Body of pancreas (tissue), 4 donors: ENCODE measurements at regions not wholly inside any gene's neighbourhood (a gene's known extent, or its start where the extent isn't known, plus 50 kb on each side); places are given as distances from the start of the nearest gene placed in this dataset.

Experiments
- ATAC-seq: fragments of 150-250 bp; one replicate; pipeline ENCODE4 v1.9.1; 2016
- DNase-seq, 4 donors: peaks; one replicate each; pipeline ENCODE4 v3.0.0-alpha.2; 2019
- H3K27ac ChIP-seq, 4 donors: fragments of 200-600 bp; sonication (generic); 1 replicate in 3 of 4; 2 replicates in 1 of 4; pipeline versions ENCODE4 v1.5.1 to v1.6.1; 2016 to 2019; ENCODE audit warnings: mild to moderate bottlenecking in 1 of 4, mixed read lengths in 1 of 4, moderate library complexity in 1 of 4
- H3K27me3 ChIP-seq, 2 donors: fragments of 200-600 bp; sonication (generic); one replicate each; pipeline ENCODE4 v1.6.0; 2016; ENCODE audit warnings: mild to moderate bottlenecking in 1 of 2
- H3K36me3 ChIP-seq, 2 donors: fragments of 200-600 bp; sonication (generic); replicated peaks in 1 of 2; 2 replicates each; pipeline ENCODE4 v1.5.1; 2016; ENCODE audit warnings: low read depth in 2 of 2; ENCODE audit not compliant: insufficient read depth in 1 of 2
- H3K4me1 ChIP-seq: fragments of 200-600 bp; sonication (generic); one replicate; pipeline ENCODE4 v1.6.0; 2016
- H3K4me3 ChIP-seq, 2 donors: fragments of 200-600 bp; sonication (generic); 1 replicate in 1 of 2; 2 replicates in 1 of 2; pipeline ENCODE4 v1.5.1; 2016 to 2019
- H3K9me3 ChIP-seq, 3 donors: fragments of 200-600 bp; sonication (generic); 1 replicate in 2 of 3; 2 replicates in 1 of 3; pipeline ENCODE4 v1.5.1; 2016
- CTCF ChIP-seq, 7 experiments: fragments of 450-650 bp in 4 of 7; fragments of 200-600 bp in 3 of 7; sonication (generic) in 3 of 7; IDR thresholded peaks; one replicate each; pipeline ENCODE4 v1.5.1; 2016 to 2019; ENCODE audit warnings: antibody characterized with exemption in 7 of 7
- POLR2A ChIP-seq, 3 donors: fragments of 450-650 bp; IDR thresholded peaks; one replicate each; pipeline ENCODE4 v1.6.1; 2016; ENCODE audit warnings: antibody characterized with exemption in 3 of 3, mild to moderate bottlenecking in 2 of 3
- WGBS, 2 donors: methylation state at CpG; one replicate each; pipeline ENCODE4 v1.1.5; 2017; 5-methylcytosine and 5-hydroxymethylcytosine counted together
- intact Hi-C: fragments of 100-400 bp; cut with DNase I; formaldehyde crosslinking; loops from one replicate; pipeline ENCODE4 v1.15.1; 2023

GRCh38 chr17:34011599-34011998, 243.5 kb upstream of the CCL2 start:
- ATAC-seq (no peak), DNase-seq (no peak)
- no peak overlapping the region for H3K27ac ChIP-seq
- intact Hi-C loops = no loop called here
- H3K9me3 ChIP-seq = no peaks in the 10 kb centered on the region
- no peaks in the 10 kb centered on the region for H3K27me3 ChIP-seq
- no peak overlapping the region for H3K4me3 ChIP-seq
- 69 to 83% methylated on average over 3 of the region's 3 CpGs for WGBS, 2 donors
- no peak for TF ChIP-seq POLR2A (IDR thresholded peaks at IDR 0.05)
- TF ChIP-seq CTCF (IDR thresholded peaks at IDR 0.05) = no peak
- no peaks in the 10 kb centered on the region for H3K36me3 ChIP-seq
- no peaks in the 10 kb centered on the region for H3K4me1 ChIP-seq

GRCh38 chr17:34012709-34013375, 242.2 kb upstream of the CCL2 start:
- Histone ChIP-seq H3K27me3 (no peaks in the 10 kb centered on the region), H3K36me3 (no peaks in the 10 kb centered on the region), H3K4me3 (no peak overlapping the region), H3K9me3 (no peaks in the 10 kb centered on the region), H3K27ac (no peak overlapping the region), H3K4me1 (no peaks in the 10 kb centered on the region)
- intact Hi-C loops = no loop called here
- WGBS, 2 donors = 66 to 73% methylated on average over 5 of the region's 5 CpGs
- DNase-seq (no peak), ATAC-seq (no peak)
- no peak for TF ChIP-seq POLR2A (IDR thresholded peaks at IDR 0.05)
- no peak for TF ChIP-seq CTCF (IDR thresholded peaks at IDR 0.05)

- WGBS, 2 donors = 54 to 83% methylated on average over 2 of the region's 2 CpGs
Observed at GRCh38 chr17:34015253-34015652, 239.8 kb upstream of the CCL2 start.

GRCh38 chr17:34024386-34024785, 230.7 kb upstream of the CCL2 start:
- H3K36me3 ChIP-seq = no peaks in the 10 kb centered on the region
- 52 to 63% methylated on average over 4 of the region's 4 CpGs for WGBS, 2 donors
- ATAC-seq = no peak
- H3K27me3 ChIP-seq = peaks cover 0 to 4% of the 10 kb centered on the region in 2 donors
- no peak overlapping the region for H3K27ac ChIP-seq
- no peaks in the 10 kb centered on the region for H3K4me1 ChIP-seq
- DNase-seq = no peak
- no peaks in the 10 kb centered on the region for H3K9me3 ChIP-seq
- H3K4me3 ChIP-seq = no peak overlapping the region
- intact Hi-C loops = no loop called here
- TF ChIP-seq POLR2A (IDR thresholded peaks at IDR 0.05) (no peak), CTCF (IDR thresholded peaks at IDR 0.05) (no peak)

More at GRCh38 chr17:34015253-34015652, 239.8 kb upstream of the CCL2 start:
- no peak for ATAC-seq
- intact Hi-C loops = no loop called here
- H3K4me1 ChIP-seq = no peaks in the 10 kb centered on the region
- H3K36me3 ChIP-seq = no peaks in the 10 kb centered on the region
- H3K9me3 ChIP-seq = no peaks in the 10 kb centered on the region
- no peak overlapping the region for H3K27ac ChIP-seq
- H3K4me3 ChIP-seq = no peak overlapping the region
- DNase-seq = no peak
- H3K27me3 ChIP-seq = no peaks in the 10 kb centered on the region
- TF ChIP-seq POLR2A (IDR thresholded peaks at IDR 0.05) (no peak), CTCF (IDR thresholded peaks at IDR 0.05) (no peak)
